SK-N-SH (cell line): ENCODE measurements at regions not wholly inside any gene's neighbourhood (a gene's known extent, or its start where the extent isn't known, plus 50 kb on each side); places are given as distances from the start of the nearest gene placed in this dataset.

Experiments
- RAD21 ChIP-seq: IDR thresholded peaks from 2 replicates; pipeline ENCODE4 v1.6.1; 2012; ENCODE audit warnings: mild to moderate bottlenecking, low read length
- RXRA ChIP-seq: IDR thresholded peaks from 2 replicates; pipeline ENCODE4 v1.4.0; 2012; ENCODE audit warnings: low read depth, mild to moderate bottlenecking, borderline replicate concordance

DNA sequence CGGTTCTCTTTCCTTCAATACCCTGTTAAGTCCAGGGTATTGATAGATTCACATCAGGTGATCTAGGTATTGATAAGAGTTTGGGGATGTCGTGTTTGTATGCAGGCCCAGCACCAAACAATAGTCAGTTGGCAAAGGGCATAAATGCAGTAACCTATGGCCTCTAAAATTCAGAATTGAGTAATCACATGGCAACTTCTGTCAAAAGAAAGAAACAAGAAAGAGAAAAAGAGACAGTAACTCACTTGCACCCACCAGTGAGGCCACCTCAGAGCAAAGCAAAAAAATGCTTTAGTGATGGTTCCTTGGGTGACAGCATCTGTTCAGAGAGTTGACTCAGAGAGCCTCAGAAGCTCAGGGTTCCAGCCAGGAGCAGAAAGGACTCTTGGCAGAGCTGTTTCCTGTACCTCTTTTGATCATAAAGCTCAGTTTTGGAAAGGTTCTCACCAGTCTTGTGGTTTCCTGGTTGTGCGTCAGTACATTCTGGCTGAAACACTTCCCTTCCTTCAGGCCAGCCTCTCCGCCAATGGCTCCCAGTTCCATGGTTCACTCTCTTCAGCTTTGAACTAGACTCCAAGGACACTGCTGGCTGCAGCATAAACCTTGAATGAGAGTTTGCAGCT is 70.1 kb upstream of the GORAB start:
- TF ChIP-seq RXRA (no peak), RAD21 (no peak)
